HG02759 (cell line): ENCODE measurements at regions not wholly inside any gene's neighbourhood (a gene's known extent, or its start where the extent isn't known, plus 50 kb on each side); places are given as distances from the start of the nearest gene placed in this dataset.
"Not testable (repeated sequence)": the region's sequence is repeated elsewhere in the genome, so short reads cannot be mapped to it uniquely, and the experiment has no call there.

Experiments
- ATAC-seq: cut with Tn5 transposase; IDR thresholded peaks from one replicate; pipeline ENCODE4 v1.9.1; 2021; ENCODE audit warnings: mild to moderate bottlenecking, moderate library complexity; ENCODE audit not compliant: unreplicated experiment

DNA sequence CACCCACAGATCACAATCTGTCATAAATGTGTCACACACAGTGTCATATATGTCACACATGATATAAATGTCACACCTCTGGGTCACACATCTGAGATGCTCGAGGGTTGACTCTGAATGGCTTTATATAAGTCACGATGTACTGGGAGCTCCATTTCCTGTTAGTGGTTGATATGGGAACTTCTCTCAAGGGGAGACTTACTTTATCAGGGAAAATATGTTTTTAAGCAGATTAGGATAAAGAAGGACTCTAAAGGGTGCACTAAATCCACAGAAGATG is 83.9 kb upstream of the MEF2A start:
- ATAC-seq = no peak

DNA sequence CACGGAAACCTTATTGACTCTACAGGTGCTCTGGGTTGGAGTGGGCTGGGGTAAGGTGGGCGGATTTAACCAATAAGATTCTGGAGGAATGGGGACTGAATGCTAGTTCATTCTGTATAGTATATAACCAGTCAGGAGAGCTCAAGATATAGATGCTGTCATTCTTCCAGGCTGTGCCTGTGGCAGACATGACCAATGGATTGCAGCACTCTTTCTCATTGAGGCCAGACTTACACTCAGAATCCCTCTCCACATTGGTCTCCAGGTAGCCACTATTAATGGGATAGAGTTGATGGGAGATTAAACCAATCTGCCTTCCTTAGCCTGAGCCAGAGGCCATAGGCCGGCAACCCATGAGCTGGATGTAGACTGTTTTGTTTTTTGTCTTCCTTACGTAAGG is 82.8 kb upstream of the MEF2A start:
- ATAC-seq = no peak

DNA sequence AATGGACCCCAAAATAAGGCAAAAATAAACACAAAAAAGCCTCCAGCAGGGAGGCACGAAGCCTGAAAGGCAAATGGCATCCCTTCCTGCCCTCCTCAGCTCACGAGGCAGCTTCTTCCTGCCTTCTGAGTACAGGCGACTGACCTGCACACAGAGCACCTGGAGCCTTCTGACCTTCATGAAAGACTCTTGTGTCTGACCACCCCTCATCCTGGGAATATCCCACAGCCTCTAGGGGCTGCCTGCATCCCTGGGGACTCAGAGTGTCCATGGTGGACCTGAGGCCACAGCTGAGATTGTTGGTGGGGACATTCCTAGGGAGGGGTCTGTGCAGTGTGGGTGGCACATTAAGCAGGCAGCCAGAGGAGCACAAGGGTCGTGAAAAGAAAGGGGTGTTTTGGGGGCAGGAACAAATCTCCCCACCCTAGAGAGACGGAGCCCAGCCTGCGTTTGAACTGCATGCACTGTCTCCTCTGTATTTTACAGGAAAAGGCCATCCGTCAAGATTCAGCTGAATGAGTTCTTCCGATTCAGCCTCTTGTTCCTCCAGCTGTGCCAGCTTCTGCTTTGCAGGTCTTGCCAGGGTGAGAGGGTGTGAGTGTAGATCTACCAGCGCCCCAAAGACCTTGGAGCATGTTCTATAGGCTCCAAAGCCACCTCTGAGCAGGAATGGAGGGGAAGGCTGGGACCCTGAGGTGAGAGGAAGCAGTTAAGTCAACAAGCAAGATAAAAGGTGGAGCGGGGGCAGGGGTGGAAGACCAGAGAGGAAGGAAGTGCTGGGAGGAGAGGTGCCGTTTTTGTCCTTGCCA is 80.4 kb upstream of the MEF2A start:
- ATAC-seq = no peak

DNA sequence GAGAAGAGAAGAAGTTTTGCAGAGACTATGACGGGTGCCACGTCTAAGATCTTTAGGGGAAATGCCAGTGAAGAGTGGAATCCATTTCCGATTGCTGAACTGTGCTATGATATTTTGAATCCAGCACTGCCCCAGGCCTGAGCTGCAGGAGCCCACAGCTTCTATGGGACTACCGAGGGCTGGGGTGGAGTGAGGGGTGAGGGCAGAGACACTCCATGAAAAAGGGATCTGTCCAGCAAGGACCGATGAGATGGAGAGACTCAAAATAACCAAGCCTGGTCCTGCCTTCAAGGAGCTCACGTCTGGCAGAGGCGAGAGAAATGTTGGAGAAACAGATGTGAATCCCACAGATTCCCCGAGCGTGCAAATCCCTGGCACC is 79.8 kb upstream of the MEF2A start:
- no peak for ATAC-seq

DNA sequence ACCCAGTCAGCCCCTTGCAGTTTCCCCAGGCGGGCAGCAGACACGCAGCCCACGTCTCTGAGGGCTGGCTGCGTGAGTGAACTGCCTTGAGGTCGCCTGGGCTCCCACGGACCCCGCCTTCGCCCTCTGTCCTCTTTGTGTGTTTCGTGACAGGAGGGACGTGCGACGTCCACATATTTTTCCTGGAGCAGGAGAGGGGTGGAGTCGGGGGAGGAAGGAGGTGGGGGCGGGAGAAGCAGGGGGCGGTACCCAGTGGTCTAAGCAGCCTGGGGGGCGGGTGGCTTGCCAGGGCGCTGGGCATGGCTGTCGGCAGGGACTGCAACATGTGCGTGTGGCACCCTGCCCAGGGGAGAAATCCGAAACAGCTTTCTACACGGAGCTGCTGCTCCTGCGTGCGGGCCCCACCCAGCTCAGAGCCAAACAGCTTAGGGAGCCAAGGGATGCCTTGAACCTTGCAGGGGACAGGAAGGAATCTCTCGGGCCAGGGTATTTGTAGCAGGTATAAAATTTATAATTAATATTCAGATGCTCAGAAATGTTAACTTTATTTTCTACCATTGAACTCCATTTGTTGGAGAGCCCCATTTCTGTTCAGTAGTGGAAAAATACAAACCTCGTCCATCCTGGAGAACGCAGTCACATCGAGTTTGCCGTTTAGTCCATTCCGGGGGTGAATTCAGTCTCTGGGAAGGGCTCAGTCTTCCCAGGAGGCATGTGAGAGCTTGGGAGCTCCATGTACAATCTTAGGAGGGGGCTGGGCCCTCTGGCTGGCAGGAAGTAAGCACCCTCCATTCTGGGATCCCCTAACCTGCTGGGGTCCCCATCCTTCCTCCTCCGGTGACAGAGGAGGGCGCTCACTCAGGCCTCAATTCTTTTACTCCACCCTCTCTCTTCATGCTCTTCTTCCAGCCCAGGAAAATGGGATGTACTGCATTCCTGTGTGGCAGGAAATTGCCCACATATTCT is 79.1 kb upstream of the MEF2A start:
- no peak for ATAC-seq

DNA sequence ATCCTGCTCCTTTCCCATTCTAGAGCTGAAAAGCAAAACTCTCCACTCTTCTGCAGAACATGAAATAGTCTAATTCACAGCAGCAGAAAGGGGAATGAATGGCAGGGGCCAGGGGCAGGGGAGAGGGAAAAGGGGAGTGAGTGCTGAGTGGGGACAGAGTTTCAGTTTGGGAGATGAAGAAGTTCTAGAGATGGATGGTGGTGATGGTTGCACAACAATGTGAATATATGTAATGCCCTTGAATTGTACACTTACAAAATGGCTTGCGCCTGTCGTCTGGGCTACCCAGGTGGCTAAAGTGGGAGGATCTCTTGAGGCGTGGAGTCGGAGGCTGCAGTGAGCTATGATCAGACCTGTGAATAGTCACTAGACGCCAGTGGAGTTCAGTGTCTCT is 78.5 kb upstream of the MEF2A start:
- ATAC-seq = no peak

DNA sequence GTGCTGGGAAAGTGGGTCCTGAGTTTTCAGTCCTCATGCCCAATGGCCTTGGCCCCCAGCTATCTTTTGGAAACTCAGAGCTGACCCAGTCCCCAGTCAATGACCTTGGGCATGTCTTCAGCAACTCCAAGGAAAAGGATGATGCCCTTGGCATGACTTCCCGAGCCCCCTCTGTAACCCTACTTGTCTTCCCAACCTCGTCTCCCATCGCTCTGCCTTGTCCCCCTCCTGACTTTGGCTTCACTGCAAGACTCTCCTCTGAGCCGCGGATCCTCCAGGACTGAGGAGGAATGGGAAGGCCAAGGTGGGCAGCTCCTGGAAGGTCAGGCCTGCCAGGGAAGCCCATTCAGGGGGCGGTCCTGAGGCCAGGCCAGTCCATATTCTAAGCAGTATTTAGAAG is 73.5 kb upstream of the MEF2A start:
- no peak for ATAC-seq

DNA sequence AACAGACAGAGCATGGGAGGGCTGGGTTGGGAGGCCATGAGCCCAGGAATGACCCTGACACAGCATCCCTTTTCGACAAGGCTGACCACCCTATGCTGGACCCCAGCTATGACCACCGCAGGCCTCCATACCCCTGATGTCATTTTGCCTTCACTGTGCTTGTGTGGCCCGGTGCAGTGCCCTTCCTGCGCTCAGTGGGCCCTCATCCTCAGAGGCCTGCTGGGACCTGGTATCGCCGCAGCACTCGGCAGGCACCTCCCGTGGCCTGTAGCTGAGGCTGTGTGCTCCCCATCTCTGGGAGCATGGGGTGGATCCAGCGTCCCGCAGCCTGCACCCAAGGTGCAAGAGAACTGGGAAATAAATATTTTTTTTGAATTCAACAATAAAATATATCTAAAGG is 73.1 kb upstream of the MEF2A start:
- ATAC-seq = no peak

DNA sequence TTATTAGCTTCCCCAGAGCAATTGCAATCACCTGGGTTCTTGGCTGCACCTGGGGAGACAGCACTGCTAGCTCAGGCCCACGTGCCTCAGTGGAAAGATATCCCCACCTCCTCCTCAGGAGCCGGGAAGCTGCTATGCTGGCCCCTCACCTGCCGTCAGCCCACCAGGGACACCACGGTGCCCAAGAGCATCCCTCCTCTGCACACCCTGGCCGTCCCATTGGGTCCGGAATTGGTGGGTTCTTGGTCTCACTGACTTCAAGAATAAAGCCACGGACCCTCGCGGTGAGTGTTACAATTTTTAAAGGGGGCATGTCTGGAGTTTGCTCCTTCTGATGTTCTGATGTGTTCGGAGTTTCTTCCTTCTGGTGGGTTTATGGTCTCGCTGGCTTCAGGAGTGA is 72.3 kb upstream of the MEF2A start:
- no peak for ATAC-seq

DNA sequence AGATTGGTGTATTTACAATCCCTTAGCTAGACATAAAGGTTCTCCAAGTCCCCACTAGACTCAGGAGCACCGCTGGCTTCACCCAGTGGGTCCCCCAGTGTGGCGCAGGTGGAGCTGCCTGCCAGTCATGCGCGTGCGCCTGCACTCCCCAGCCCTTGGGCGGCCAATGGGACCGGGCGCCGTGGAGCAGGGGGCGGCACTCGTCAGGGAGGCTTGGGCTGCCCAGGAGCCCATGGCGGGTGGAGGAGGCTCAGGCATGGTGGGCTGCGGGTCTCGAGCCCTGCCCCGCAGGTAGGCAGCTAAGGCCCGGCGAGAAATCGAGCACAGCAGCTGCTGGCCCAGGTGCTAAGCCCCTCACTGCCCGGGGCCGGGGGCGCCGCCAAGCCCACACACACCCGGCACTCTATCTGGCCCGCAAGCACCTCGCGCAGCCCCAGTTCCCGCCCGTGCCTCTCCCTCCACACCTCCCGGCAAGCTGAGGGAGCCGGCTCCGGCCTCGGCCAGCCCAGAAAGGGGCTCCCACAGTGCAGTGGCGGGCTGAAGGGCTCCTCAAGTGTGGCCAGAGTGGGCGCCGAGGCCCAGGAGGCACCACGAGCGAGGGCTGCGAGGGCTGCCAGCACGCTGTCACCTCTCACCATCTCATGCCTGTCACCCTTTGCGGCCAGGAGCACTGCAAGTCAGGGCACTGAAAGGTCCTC is 71.1 kb upstream of the MEF2A start:
- ATAC-seq = not testable (repeated sequence)

DNA sequence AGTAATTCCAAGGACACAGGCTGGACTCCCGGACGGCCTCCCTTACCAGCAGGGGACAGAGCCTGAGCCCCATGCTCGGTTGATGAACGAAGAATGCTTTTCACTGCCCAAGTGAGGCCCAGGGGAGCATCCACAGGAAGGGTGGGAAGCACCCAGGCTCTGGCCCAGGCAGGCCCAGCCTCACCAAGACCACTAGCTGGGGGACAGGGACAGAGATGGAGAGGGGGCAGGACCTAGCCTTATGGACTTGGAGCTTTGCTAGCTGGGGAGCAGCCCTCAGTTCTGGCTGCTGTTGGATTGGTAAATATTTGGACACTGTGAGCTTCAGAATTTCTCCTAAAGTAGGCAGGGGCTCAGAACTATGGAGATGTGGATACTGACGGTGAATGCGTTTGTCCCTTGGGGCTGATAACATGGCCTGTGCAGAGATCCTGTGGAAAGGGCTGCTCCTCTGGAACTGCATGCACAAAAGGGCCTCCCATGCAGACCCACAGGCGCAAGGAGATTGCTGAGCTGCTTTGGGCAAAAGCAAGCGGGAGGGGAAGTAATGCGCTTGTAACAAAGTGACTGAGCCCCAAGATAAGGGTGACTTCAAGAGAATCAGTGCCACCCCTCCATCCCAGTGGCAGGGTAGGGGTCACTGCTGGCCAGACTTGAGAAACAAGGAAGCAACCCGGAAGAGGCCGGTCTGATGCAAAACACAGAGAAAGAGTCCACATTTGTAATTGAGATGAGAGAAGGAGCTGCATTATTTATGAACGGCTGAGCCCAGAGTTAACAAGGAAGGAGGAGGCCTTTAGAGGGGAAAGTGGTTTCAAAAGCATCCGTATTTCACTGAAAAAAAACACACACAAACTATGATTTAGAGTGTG is 70.1 kb upstream of the MEF2A start:
- no peak for ATAC-seq

DNA sequence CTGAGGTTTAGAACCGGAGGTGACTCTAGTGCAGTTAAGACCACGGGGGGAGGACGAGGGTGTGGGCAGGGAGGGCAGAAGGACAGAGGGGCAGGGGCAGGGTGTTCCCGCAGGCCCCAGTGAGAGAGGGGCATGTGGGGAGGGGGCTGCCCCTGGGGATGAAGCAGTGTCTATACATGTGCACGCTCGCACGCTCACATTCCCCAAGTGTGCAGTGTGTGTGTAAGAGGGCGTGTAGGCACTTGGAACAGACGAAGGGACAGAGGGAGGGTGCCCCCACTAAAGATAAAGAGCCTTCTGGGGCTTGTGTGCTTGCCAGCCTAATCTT is 69.5 kb upstream of the MEF2A start:
- ATAC-seq = no peak

DNA sequence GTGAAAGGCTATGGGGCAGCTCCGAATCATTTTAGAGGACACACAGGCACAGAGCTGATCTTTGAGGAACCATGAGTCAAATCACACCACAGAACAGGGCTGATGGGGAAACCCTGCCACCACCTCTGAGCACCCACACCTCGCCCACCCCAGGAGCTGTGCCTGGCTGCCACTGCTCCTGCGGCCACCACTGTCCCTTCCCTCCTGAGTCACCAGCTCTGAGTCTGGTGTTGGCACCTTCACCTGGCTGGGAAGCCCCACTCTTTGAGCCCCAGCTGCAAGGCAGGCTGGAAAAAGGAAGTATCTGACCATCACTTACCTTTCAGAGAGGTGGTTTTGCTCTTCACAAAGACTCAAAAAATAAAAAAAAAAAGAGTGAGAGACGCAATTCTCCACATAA is 63.6 kb upstream of the MEF2A start:
- ATAC-seq = peak; percentile 64

DNA sequence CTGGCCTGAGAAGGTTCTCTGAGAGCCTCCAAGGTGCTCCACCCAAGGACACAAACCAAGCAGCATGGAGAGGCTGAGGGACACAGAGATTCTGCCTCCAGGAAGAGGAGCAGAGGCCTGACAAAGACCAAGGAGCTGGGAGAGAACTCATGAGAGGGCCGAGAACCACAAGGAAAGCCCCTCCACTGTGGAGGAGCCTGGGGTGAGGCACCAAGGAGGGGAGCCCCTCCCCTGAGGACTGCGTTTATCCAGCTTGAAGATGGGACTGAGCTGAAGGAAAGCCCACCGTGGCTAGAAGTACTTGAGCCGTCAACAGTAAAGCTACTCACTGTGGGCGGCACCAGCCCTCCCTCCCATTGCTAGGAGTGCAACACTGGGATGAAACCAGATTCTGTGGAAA is 63.1 kb upstream of the MEF2A start:
- peak; percentile 6 for ATAC-seq

DNA sequence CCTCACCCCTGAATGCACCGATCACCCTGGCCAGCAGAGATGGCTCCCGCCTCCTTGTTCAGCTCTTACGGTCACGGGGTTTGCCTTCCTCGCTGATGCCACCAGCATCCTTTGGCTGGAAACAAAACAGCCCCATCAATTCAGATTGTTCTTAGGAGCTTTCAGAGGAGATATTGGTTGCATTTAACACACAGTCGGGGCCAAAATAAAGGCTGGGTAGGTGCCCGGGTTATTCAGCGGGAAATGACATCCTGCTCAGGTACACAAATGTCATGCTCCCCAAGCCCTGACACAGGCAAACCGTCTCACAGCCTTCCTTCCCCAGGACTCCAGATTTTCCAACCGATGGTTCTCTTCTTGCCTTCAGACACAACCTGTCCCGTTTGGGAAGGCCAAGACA is 62.4 kb upstream of the MEF2A start:
- no peak for ATAC-seq

DNA sequence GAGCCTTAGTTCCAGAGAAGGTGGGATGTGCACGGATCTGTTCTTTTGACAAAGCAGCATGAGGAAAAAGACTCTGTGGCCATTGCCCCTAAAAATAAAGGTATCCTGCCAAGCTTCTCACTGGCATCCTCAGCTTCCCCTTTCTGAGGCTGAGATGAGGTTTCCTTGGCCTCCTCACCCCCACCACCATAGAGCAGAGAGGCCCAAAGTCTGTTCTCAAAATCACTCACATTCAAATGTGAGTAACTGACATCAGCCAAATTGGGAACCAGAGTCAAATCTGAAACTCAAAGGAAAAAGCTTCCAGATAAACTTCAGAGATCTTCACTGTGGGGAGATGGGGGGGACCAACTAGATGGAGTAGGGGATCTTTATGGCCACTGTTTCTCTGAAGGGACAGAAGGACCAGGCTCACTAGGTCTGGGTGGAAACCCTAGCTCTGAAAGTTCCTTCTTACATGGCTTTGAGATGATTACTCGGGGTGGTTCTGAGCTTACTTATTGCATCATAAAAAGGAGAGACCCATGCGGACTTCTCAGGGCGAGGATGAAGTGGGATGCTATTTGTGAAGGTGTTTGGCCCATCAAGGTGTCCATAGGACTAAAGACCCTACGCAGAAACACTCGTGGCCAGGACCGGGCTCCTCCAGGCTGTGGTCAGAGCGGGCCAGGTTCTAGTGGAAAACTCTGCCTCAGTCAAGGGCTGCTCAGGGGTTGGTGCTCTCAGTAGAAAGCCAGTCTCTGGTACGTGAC is 61.5 kb upstream of the MEF2A start:
- ATAC-seq = peak; percentile 32

DNA sequence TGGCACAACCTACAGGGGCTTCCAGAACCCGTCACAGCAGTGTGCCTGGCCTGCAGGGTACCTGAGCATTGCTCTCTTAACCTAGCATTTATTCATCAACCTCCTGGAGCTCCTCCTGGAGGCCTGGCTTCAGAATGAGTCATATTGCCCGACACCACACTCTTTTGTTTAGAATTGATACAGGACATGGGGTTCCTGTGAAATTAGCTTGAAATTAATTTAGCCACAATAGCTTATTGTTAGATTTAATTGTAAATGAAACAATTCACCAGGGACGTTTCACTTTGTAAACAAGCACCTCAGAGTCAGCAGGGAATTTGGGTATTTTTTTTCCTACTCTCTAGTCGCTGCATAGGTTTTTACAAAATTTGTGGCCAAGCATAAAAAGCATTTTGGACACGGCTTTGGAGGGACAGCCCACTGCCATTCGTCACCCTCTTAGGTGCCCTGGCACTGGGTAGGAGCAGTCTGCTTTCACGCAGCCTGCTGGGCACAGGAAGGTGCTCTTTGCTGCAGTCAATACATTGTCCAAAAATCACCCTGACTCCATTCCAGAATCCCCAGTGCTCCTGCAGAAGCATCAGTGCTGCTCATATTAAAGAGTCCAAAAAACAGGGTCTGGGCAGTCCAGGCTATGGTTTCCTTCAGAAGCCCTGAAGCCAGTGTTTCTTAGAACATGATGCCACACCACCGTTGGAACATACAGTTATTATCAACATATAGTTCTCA is 60.8 kb upstream of the MEF2A start:
- ATAC-seq = peak; percentile 50

DNA sequence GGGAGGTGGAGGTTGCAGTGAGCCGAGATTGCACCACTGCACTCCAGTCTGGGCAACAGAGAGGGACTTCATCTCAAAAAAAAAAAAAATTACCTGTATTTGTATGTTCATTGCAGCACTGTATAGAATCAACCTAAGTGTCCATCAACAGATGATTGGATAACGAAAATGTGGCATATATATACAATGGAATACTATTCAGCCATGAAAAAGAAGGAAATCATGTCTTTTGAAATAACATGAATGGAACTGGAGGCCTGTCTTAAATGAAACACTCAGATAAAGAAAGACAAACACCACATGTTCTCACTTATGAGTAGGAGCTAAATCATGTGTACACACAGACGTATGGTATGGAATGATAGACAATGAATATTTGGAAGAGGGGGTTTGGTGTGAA is 59.4 kb upstream of the MEF2A start:
- no peak for ATAC-seq

DNA sequence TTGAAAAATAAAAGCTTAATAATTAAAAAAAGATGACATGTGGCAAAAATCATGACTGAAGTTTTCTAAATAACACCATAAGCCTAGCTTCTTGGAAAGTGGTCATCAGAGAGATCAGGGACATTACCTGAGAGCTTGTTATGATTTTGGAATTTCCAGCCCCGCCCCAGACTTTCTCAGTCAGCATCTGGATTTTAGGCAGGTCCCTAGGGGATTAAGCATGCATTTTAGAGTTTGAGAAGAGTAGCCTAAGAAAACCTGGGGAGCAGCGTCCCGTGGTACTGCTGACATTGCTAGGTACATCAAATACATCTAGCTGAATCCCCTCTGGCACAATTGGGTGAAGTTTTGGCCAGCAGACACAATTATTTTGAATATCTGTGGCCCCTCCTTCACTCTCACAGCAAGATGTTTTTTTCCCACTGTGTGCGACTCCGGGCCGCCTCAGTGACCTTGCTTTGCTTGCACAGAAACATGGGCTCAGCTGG is 58.7 kb upstream of the MEF2A start:
- ATAC-seq = no peak
